Cardiac muscle cell (in vitro differentiated cells and primary cell): ENCODE measurements at regions not wholly inside any gene's neighbourhood (a gene's known extent, or its start where the extent isn't known, plus 50 kb on each side); places are given as distances from the start of the nearest gene placed in this dataset.

Experiments used
- DNase-seq, 2 donors: peaks; one replicate each; pipeline versions ENCODE4 v3.0.0 to v3.0.0-alpha.2; 2010 to 2017; ENCODE audit warnings: low read depth in 1 of 2, low spot score in 1 of 2
- H3K27ac ChIP-seq: fragments of 200-600 bp; sonication (generic); 2 replicates; pipeline ENCODE4 v1.5.1; 2016
- H3K27me3 ChIP-seq: fragments of 200-600 bp; sonication (generic); 2 replicates; pipeline ENCODE4 v1.6.0; 2016; ENCODE audit warnings: control low read depth
- H3K36me3 ChIP-seq: fragments of 200-600 bp; sonication (generic); 2 replicates; pipeline ENCODE4 v1.5.1; 2016; ENCODE audit warnings: control low read depth
- H3K4me1 ChIP-seq: fragments of 200-600 bp; sonication (generic); 2 replicates; pipeline ENCODE4 v1.8.1; 2017; ENCODE audit warnings: low read depth, mild to moderate bottlenecking, mixed run types
- H3K4me3 ChIP-seq: fragments of 200-600 bp; sonication (generic); 2 replicates; pipeline ENCODE4 v1.5.1; 2016; ENCODE audit warnings: mild to moderate bottlenecking
- H3K9me3 ChIP-seq: fragments of 200-600 bp; sonication (generic); 2 replicates; pipeline ENCODE4 v1.5.1; 2017; ENCODE audit warnings: low read depth, mild to moderate bottlenecking, control low read depth
- TF ChIP-seq, protein P1 (sequence below): IDR thresholded peaks from 2 replicates; pipeline ENCODE4 v1.5.1; 2012; ENCODE audit warnings: low read depth, mild to moderate bottlenecking, low read length

- no peak overlapping the region for H3K27ac ChIP-seq
- peaks cover 6% of the 10 kb centered on the region for H3K4me1 ChIP-seq
- H3K36me3 ChIP-seq, result no peaks in the 10 kb centered on the region
- no peaks in the 10 kb centered on the region for H3K9me3 ChIP-seq
- H3K4me3 ChIP-seq, result no peak overlapping the region
- no peak for DNase-seq
- H3K27me3 ChIP-seq, result peaks cover 10% of the 10 kb centered on the region
- TF ChIP-seq, protein P1, sequence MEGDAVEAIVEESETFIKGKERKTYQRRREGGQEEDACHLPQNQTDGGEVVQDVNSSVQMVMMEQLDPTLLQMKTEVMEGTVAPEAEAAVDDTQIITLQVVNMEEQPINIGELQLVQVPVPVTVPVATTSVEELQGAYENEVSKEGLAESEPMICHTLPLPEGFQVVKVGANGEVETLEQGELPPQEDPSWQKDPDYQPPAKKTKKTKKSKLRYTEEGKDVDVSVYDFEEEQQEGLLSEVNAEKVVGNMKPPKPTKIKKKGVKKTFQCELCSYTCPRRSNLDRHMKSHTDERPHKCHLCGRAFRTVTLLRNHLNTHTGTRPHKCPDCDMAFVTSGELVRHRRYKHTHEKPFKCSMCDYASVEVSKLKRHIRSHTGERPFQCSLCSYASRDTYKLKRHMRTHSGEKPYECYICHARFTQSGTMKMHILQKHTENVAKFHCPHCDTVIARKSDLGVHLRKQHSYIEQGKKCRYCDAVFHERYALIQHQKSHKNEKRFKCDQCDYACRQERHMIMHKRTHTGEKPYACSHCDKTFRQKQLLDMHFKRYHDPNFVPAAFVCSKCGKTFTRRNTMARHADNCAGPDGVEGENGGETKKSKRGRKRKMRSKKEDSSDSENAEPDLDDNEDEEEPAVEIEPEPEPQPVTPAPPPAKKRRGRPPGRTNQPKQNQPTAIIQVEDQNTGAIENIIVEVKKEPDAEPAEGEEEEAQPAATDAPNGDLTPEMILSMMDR, result no peak
Measured at GRCh38 chr15:70530503-70530902, 232.9 kb downstream of the UACA start.

DNA sequence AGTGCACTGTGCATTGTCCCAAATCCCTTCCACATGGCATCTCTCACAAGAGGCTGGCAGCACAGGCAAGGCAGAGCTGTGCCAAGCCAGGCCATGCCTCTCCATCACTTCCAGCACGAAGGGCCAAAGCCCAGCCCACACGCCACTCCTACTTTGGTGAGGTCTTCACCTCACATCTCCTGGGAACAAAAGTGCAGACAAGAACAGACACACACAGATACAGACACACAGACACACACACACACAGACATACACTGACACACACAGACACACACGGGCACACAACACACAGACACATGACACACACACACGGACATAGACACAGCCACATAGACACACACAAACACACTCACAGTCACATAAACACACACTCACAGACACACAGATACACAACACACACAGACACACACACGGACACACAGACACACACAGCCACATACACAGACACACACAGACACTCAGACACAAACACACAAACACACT is 233.3 kb downstream of the UACA start:
- TF ChIP-seq, protein P1, result no peak
- Histone ChIP-seq H3K27me3 (peaks cover 10% of the 10 kb centered on the region), H3K36me3 (no peaks in the 10 kb centered on the region), H3K9me3 (no peaks in the 10 kb centered on the region), H3K27ac (no peak overlapping the region), H3K4me3 (no peak overlapping the region), H3K4me1 (peaks cover 7% of the 10 kb centered on the region)
- no peak for DNase-seq

- TF ChIP-seq, protein P1, result no peak
- Histone ChIP-seq H3K4me1 (peaks cover 7% of the 10 kb centered on the region), H3K9me3 (no peaks in the 10 kb centered on the region), H3K27ac (no peak overlapping the region), H3K27me3 (peaks cover 10% of the 10 kb centered on the region), H3K4me3 (no peak overlapping the region), H3K36me3 (no peaks in the 10 kb centered on the region)
- DNase-seq, result no peak
Measured at GRCh38 chr15:70528816-70529215, 234.5 kb downstream of the UACA start.

DNA sequence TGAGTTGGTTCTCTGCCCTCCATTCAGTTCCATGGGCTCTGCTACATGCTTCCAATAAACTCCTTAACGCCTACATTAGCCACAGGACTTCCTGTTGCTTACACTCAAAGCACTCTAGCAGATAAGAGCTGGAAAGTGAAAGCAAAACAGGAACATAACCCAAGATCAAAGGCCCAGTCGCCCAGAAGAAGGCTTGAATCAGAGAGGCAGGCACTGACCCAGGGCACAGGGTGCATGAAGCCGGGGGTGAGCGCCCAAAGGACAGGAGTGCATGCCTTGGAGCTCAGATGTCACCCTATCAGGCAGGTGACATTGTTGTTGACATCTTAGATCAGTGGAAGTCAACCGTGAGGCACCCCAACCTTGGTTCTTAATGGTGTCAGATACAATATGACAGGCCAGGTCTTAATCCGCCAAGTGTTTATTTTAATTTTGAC is 235.1 kb downstream of the UACA start:
- Histone ChIP-seq H3K27ac (no peak overlapping the region), H3K9me3 (no peaks in the 10 kb centered on the region), H3K4me1 (peaks cover 7% of the 10 kb centered on the region), H3K27me3 (peaks cover 10% of the 10 kb centered on the region), H3K36me3 (no peaks in the 10 kb centered on the region), H3K4me3 (no peak overlapping the region)
- peak in 1 of 2 donors; percentile 79 for DNase-seq
- TF ChIP-seq, protein P1, result no peak

DNA sequence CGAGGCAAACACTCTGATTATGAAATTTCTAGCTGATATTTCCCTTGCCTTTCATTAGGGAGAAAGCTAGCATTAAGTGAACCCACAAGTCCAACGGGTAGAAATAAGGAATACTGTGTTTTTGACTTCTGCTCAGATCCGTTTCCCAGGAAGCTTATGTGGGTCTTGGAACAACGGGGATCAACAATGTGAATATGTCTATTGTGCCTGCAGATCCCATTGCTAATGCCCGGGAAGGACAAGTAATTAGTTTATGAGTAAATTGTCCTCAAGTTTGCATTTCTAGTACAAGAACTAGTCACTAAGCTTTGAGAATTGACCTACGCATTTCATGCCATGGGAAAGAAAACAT is 236.4 kb downstream of the UACA start:
- DNase-seq, result peak in 1 of 2 donors; percentile 17
- TF ChIP-seq, protein P1, result no peak
- peaks cover 7% of the 10 kb centered on the region for H3K4me1 ChIP-seq
- no peak overlapping the region for H3K4me3 ChIP-seq
- H3K9me3 ChIP-seq, result no peaks in the 10 kb centered on the region
- no peaks in the 10 kb centered on the region for H3K36me3 ChIP-seq
- H3K27ac ChIP-seq, result no peak overlapping the region
- peaks cover 3% of the 10 kb centered on the region for H3K27me3 ChIP-seq
